ENCODE measurements at regions not wholly inside any gene's neighbourhood (a gene's known extent, or its start where the extent isn't known, plus 50 kb on each side); places are given as distances from the start of the nearest gene placed in this dataset.

- Histone ChIP-seq H2BK15ac (ENCODE audit: low read length) (no peak overlapping the region), H3K4me3 (ENCODE audit: extremely low read depth in 1 of 4, insufficient read depth in 2 of 4, low read depth in 3 of 4, low read length in 4 of 4) (no peak overlapping the region), H3K9me3 (ENCODE audit: insufficient read depth in 2 of 2, low read depth in 1 of 2, low read length in 1 of 2) (no peaks in the 10 kb centered on the region), H2BK120ac (replicated peaks; ENCODE audit: low read depth, low read length) (no peak overlapping the region), H3K18ac (ENCODE audit: extremely low read depth, low read length) (no peak overlapping the region), H3K27ac (ENCODE audit: low read depth, low read length) (no peak overlapping the region), H4K8ac (ENCODE audit: extremely low read depth, insufficient read depth, low read length) (peak overlapping the region; percentile 5; the same call in 1 of the 2 replicates), H2BK5ac (ENCODE audit: low read depth, low read length) (no peak overlapping the region), H3K9ac (replicated peaks in 1 of 4; ENCODE audit: extremely low read depth in 1 of 4, low read depth in 3 of 4, low read length in 3 of 4) (no peak overlapping the region), H2AK5ac (ENCODE audit: low read depth, low read length) (no peak overlapping the region), H4K5ac (ENCODE audit: insufficient read length, low read depth, low read length) (no peak overlapping the region), H3K4ac (replicated peaks; ENCODE audit: insufficient read length, low read depth, low read length) (no peak overlapping the region), H4K20me1 (replicated peaks in 1 of 2; ENCODE audit: control insufficient read depth in 1 of 2, insufficient read depth in 2 of 2, low read length in 2 of 2) (no peaks in the 10 kb centered on the region), H3K27me3 (replicated peaks in 1 of 4; ENCODE audit: control insufficient read depth in 3 of 4, extremely low read depth in 1 of 4, insufficient read depth in 3 of 4, low read length in 3 of 4) (no peaks in the 10 kb centered on the region), H3K23me2 (ENCODE audit: low read depth, low read length) (no peaks in the 10 kb centered on the region), H2BK12ac (ENCODE audit: low read depth, low read length) (no peak overlapping the region), H3K79me2 (ENCODE audit: control insufficient read depth in 1 of 2, insufficient read depth in 2 of 2, low read length in 2 of 2) (no peaks in the 10 kb centered on the region), H2BK20ac (ENCODE audit: low read length) (no peak overlapping the region; the same call in 1 of the 2 replicates), H3K56ac (replicated peaks; ENCODE audit: insufficient read length, low read depth, low read length) (no peak overlapping the region), H2AFZ (ENCODE audit: low read length) (no peak overlapping the region), H3K79me1 (ENCODE audit: low read depth, low read length) (no peaks in the 10 kb centered on the region), H4K91ac (replicated peaks; ENCODE audit: insufficient read length, low read length) (no peak overlapping the region), H3K14ac (ENCODE audit: insufficient read length) (no peak overlapping the region), H3K36me3 (ENCODE audit: control insufficient read depth in 2 of 4, insufficient read depth in 4 of 4, low read length in 3 of 4) (no peaks in the 10 kb centered on the region), H3K4me1 (replicated peaks in 1 of 4; ENCODE audit: control insufficient read depth in 3 of 4, insufficient read depth in 4 of 4, low read length in 3 of 4) (peaks cover 0 to 6% (median 0%) of the 10 kb centered on the region in 4 experiments; a peak in 3 of 7 replicates), H3K23ac (ENCODE audit: insufficient read length) (no peak overlapping the region), H3K4me2 (ENCODE audit: insufficient read depth in 1 of 2, low read depth in 2 of 2, low read length in 2 of 2) (no peak overlapping the region)
- ChIA-PET CTCF (ENCODE audit: partially characterized antibody) (interaction anchor here (0.7 to 2.1 kb wide), 4 partner anchors 18 to 523 kb away, joined by 3 to 6 read pairs (median 3); no protein-coding TSS in a partner anchor), POLR2A (ENCODE audit: partially characterized antibody) (no interaction called here)
- no peak for FAIRE-seq
- no peak for TF ChIP-seq RBBP5 (IDR thresholded peaks at IDR 0.05; ENCODE audit: borderline replicate concordance, low read depth, low read length)
- no peak for TF ChIP-seq FOSL1 (IDR thresholded peaks at IDR 0.05; ENCODE audit: insufficient read depth, low read depth, low read length)
- TF ChIP-seq EGR1 (IDR thresholded peaks at IDR 0.05; ENCODE audit: borderline replicate concordance, low read depth, low read length), result no peak
- TF ChIP-seq CTCF (IDR thresholded peaks at IDR 0.05; ENCODE audit: control extremely low read depth in 1 of 3, insufficient read depth in 1 of 3, low read depth in 1 of 3, low read length in 3 of 3), result no peak
- no peak for TF ChIP-seq NRF1 (IDR thresholded peaks at IDR 0.05; ENCODE audit: low read depth, low read length)
- no peak for TF ChIP-seq TEAD4 (IDR thresholded peaks at IDR 0.05; ENCODE audit: low read depth, low read length)
- no peak for TF ChIP-seq KDM5A (IDR thresholded peaks at IDR 0.05; ENCODE audit: low read length)
- no peak for TF ChIP-seq SP4 (IDR thresholded peaks at IDR 0.05; ENCODE audit: low read length)
- DNase-seq (ENCODE audit: low read depth in 1 of 2, low spot score in 2 of 2), result no peak
- WGBS, 2 experiments (ENCODE audit: extremely low coverage in 1 of 2, insufficient coverage in 1 of 2, insufficient read length in 1 of 2, insufficient replicate concordance in 2 of 2, low coverage in 1 of 2, low lambda C conversion rate in 2 of 2, missing lambda C conversion rate in 1 of 2), result 83% methylated on average over 11 of the region's 11 CpGs; no CpG with 5 or more reads in 1 of the 2 experiments
These were observed 98.9 kb upstream of the CPEB4 start for GRCh38 chr5:173789031-173789920.
